GM21528 (cell line): ENCODE measurements at regions not wholly inside any gene's neighbourhood (a gene's known extent, or its start where the extent isn't known, plus 50 kb on each side); places are given as distances from the start of the nearest gene placed in this dataset.

Experiments
- ATAC-seq: cut with Tn5 transposase; IDR thresholded peaks from one replicate; pipeline ENCODE4 v1.9.1; 2021; ENCODE audit warnings: mild to moderate bottlenecking, moderate library complexity; ENCODE audit not compliant: unreplicated experiment, low FRiP score

- ATAC-seq = peak; percentile 72
Observed at GRCh38 chr5:88666761-88667495, 216.1 kb downstream of the MEF2C start.

- ATAC-seq = no peak
Observed at GRCh38 chr5:88665750-88666215, 217.2 kb downstream of the MEF2C start.

DNA sequence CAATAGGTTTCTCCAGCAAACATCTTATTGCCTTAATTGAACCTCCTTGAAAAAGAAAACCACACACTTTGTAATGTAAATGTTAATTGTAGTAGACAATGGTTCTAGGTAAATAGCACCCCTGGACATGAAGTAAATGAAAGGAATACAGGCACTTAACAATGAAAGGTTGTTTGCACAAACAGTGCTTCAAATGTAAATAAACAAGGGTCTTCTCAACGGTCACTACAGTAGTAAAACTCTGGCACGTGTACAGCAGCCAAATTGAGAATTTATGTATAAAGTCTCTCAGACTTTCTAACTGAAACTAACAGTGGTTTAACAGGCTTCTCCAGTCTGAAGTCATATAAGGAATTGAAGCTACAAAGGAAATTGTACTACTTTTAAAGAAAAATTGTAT, 218.3 kb downstream of the MEF2C start:
- no peak for ATAC-seq

GRCh38 chr5:88663793-88664216, 219.2 kb downstream of the MEF2C start:
- no peak for ATAC-seq

DNA sequence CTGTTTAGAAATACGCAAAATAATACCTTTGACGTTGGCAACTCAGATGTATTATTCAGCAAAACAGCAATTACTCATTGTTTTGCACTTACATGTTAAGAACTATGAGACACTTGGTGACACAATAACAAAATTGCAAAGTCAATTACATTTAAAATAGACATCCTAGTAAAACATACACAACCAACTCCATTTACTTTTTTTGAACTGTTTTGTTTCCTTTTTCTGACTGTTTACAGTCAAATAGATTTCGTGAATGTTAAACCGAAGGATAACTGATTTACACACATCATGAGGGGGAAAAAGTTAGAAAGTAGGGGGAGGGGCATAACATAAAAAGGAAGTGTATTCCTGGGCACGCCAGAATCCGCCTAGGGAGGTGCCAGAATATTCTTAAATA, 220.1 kb downstream of the MEF2C start:
- ATAC-seq = no peak

DNA sequence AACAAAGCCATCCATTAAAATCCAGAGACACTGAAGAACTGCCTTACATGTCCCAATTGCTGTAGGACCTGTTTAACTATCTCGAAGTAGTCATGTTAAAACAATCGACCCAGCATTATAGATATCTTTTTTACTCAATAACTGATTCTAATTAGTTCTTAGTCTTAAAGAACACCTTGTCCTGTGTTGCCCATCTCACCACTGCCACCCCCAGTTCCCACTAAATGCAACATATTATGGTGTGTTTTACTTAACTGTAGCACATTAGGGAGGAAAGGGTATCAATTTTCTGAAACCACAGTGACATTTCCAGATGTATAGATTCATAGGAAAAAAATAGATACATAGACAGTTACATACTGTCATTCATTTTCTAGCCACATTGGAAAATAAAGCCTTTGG, 221.2 kb downstream of the MEF2C start:
- no peak for ATAC-seq

GRCh38 chr5:88660947-88661805, 221.8 kb downstream of the MEF2C start:
- peak; percentile 64 for ATAC-seq

DNA sequence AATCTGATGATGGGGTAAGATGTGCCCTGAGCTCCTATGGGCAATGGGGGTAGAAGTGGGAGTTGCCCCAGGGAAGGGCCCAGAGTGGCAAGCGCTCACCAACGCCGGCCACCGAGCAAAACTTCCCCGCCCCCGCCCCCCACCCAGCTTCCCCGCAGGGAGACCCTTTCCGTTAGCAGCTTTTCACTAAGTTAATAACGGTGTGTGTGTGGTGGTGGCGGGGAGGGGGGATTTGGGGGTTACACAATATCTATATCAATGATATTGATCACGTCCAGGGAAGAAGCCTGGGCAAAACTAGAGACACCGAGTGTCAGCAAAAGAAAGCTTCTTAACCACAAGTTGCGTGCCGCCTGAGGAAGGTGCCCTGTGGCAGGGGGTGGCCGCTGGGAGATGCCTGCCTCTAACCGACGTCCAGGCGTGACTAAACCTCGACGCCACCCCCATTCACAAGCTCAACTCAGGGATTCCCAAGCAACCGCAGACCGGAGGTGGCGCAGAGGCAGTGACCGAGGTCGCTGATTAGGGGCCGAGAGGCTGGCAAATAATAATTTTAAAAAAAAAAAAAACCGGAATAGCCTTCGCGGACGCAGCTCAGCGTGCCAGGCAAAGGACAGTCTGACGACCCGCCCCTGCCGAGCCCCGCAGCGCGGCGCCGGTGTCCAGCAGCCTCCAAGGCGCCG, 222.6 kb downstream of the MEF2C start:
- ATAC-seq = peak; percentile 23

DNA sequence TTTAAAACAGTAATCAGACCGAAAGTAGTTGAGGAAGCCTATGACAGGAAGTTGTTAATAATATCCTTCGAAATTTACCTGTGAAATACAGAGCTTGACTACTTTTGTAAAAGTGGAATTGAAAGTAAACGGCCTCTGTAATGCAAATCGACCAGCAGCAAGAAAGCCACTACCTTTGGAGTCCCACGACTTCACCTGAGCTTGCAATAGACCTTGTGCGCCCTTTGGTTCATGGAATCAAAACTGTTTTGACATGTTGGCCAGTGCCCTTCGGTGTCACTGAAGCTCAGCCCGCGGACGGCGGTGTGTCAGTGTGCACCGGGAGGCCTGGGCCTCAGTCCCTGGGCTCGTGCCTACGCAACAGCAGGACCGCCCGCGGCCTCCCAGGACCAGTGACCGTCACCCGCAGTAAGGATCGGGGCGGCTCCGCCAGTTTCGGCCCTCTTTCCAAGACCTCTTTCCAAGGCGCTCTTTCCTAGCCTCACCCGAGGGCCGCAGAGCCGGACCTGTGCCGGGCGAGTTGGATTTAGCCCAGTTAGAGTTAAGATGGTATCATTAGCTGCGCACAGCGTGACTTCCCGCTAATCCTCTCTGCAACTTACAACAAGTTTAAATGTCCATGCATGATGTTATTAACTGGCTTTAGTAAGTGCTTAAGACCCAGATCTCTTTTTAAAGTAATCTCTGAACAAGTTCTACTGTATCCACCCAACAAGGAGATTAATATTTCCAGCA, 223.3 kb downstream of the MEF2C start:
- peak; percentile 66 for ATAC-seq

DNA sequence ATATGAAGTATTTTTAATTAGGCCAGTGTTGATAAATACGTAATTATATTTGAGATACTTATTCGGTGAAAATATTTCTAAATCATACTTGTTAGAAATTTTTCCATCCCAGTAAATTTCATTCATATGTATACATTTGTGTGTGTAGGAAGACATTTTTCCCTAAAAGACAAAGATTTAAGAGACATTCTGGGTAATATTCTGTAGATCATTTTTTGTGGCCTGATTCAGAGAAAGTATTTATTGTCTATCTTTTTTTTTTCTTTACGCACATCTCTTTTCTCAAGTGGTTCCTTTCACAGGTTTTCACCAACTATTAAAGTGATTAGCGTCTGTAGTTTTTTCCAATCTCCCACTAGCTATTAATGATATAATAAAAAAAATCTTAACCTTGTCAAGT, 224.1 kb downstream of the MEF2C start:
- no peak for ATAC-seq

DNA sequence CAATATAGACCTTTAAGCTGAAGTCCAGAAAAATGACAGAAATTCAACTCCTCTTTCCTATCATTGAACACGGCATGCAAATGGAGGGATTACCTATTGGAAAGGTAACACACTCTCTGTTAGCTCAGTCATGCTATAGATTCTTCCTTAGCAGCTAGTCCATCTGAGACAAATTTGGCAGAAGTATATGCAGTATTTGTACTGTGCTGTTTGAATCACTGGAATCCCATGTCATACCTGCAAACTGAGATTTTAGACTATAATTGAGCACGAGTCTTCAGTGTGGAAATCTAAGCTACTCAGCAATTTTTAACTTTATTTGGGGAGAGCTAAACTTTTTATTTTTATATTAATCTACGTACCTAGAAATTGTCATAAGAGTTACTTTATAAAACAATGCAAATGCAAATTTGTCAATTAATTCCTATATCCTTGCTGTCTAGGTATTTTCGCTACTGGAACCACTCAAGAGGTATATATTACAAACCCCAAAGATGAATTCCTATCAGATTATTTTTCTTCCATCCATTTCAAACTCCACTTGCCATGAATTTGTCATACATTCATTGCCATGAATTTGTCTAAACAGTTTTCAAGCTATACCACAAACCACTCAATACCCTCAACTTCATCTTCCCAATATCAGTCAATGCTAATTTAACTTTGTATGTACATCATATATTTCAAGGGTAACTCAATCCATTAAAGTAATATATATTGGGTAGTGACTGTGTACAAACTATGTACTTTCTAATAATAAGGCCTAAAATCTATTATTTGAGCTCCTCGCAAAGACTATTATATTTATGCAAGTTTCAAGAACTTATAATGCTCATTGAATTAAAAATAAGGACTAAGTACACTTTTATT, 224.8 kb downstream of the MEF2C start:
- ATAC-seq = no peak

DNA sequence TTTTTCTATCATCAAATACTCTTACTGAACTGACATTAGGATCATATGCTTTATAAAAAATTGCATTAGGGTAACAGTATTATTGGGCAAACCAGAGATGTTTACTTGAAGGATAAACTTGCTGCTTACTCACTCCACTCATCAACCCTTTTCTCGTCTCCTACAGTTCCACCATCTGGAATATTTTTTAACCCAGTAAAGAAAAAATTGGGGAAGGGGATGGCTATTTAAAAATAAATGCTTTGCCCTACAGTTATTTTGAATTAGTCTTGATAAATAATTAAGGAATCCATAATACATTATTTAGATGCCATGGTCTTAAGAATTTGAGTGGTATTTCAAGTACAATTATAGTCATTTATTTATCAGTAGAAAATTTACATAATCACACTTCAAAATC, 225.8 kb downstream of the MEF2C start:
- no peak for ATAC-seq

DNA sequence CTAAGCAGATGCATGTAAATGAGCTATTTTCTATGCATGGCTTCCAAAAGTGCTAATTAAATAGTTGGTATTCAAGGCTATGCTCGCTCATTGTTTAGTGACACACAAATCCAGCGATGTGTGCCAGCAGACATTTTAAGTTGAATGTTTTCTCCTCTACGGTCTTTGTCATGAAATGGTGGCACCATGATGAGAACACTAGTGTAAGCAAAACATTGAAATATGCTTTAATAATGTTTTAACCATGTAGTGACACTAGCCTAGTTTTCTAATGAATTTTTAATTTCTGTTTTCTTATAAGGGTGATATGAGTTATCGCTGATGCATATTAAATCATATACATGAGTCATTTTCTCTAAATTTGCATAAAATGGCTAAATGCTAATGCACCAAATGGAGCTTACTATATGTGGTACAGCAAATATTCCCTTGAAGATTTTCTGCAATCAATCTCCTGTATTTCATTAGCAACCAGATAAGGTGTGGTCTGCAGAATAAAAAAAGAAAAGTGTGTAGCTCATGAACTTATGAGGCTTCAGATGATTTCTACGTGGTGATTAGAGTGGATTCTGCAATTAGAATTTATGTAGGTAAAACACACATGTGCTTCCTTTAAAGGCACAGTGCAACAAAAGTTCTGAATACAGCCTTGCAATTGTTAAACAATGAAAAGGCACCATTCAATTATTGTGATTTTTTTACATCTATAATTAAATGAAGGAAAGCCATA, 226.6 kb downstream of the MEF2C start:
- no peak for ATAC-seq

DNA sequence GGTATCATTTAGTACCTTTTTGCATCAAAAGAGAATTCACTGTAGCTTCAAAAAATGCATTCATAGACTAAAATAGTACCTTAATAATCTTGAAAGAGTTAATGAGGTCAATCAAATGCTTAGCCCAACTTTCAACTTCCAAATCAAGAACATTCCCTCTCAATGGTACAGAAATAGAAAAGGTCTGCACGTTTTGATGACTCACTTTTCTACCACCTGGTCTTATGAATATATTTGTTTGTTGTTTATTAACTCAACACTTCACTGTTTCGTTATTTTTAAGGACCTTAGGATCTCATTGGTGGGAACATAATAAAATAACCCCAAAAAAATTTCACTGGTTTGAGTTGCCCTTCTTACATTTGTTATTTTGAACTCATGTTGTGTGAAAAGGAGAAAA, 229.5 kb downstream of the MEF2C start:
- ATAC-seq = no peak

- ATAC-seq = no peak
Observed at GRCh38 chr5:88647901-88648300, 235.1 kb downstream of the MEF2C start.

- ATAC-seq = no peak
Observed at GRCh38 chr5:88646866-88647265, 236.1 kb downstream of the MEF2C start.

DNA sequence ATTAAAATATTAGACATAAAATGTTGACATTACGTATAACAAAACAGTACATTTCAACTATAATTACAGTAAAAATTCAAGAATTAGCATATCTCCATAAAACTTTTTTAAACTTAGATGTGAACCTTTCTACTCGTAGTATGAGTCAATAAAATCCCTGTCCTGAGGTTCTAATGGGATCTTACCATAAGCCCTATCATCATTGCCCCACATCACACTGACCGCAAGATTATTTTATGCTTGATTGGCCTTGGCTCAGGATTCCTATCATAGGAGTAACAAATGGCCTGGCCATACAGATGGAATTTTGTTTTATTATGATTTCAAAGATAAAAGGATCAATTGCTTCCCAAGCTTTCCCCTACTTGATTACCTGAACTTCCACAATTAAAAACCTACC, 238.3 kb downstream of the MEF2C start:
- no peak for ATAC-seq

- no peak for ATAC-seq
Observed at GRCh38 chr5:88643315-88643714, 239.7 kb downstream of the MEF2C start.

GRCh38 chr5:88634014-88634413, 249.0 kb downstream of the MEF2C start:
- no peak for ATAC-seq
